ENCODE measurements at regions not wholly inside any gene's neighbourhood (a gene's known extent, or its start where the extent isn't known, plus 50 kb on each side); places are given as distances from the start of the nearest gene placed in this dataset.

GRCh38 chr3:181630853-181631252 is 80.9 kb upstream of the SOX2 start:
- Histone ChIP-seq H3K27me3 (no peaks in the 10 kb centered on the region), H3K9me3 (no peaks in the 10 kb centered on the region), H3K4me3 (no peak overlapping the region), H3K36me3 (no peaks in the 10 kb centered on the region), H3K4me1 (peaks cover 0 to 4% (median 0%) of the 10 kb centered on the region in 4 donors), H3K27ac (peak overlapping the region in 2 of 4 donors; percentile 22 to 68)
- TF ChIP-seq EP300 (IDR thresholded peaks at IDR 0.05) (no peak), CTCF (IDR thresholded peaks at IDR 0.05) (no peak), POLR2A (IDR thresholded peaks at IDR 0.05) (no peak)
- DNase-seq (ENCODE audit: low spot score in 2 of 2) = no peak

- 14 to 35% methylated on average over 3 of the region's 3 CpGs for WGBS, 2 donors
- Histone ChIP-seq H3K36me3 (no peaks in the 10 kb centered on the region), H3K9me3 (no peaks in the 10 kb centered on the region), H3K27ac (peak overlapping the region in 2 of 4 donors; percentile 35 to 68), H3K27me3 (no peaks in the 10 kb centered on the region), H3K4me1 (peaks cover 0 to 4% (median under 1%) of the 10 kb centered on the region in 4 donors), H3K4me3 (no peak overlapping the region)
- TF ChIP-seq EP300 (IDR thresholded peaks at IDR 0.05) (no peak), POLR2A (IDR thresholded peaks at IDR 0.05) (no peak), CTCF (IDR thresholded peaks at IDR 0.05) (no peak)
- no peak for DNase-seq (ENCODE audit: low spot score in 2 of 2)
These were observed 82.0 kb upstream of the SOX2 start for GRCh38 chr3:181629711-181630110.

- no peaks in the 10 kb centered on the region for H3K36me3 ChIP-seq
- H3K4me1 ChIP-seq = peaks cover 0 to 8% (median 2%) of the 10 kb centered on the region in 4 donors
- H3K27ac ChIP-seq = peak overlapping the region in 2 of 4 donors; percentile 35 to 68
- no peak for DNase-seq (ENCODE audit: low spot score in 2 of 2)
- no peaks in the 10 kb centered on the region for H3K9me3 ChIP-seq
- WGBS, 2 donors = 48 to 62% methylated on average over 1 of the region's 1 CpG
- no peaks in the 10 kb centered on the region for H3K27me3 ChIP-seq
- H3K4me3 ChIP-seq = no peak overlapping the region
- TF ChIP-seq EP300 (IDR thresholded peaks at IDR 0.05) (no peak), POLR2A (IDR thresholded peaks at IDR 0.05) (no peak), CTCF (IDR thresholded peaks at IDR 0.05) (no peak)
These were observed 82.7 kb upstream of the SOX2 start for GRCh38 chr3:181629029-181629428.

GRCh38 chr3:181628384-181628783 is 83.3 kb upstream of the SOX2 start:
- H3K36me3 ChIP-seq = no peaks in the 10 kb centered on the region
- no peaks in the 10 kb centered on the region for H3K27me3 ChIP-seq
- H3K27ac ChIP-seq = no peak overlapping the region
- H3K4me1 ChIP-seq = peaks cover 0 to 14% (median 2%) of the 10 kb centered on the region in 4 donors
- no peak overlapping the region for H3K4me3 ChIP-seq
- DNase-seq (ENCODE audit: low spot score in 2 of 2) = no peak
- TF ChIP-seq POLR2A (IDR thresholded peaks at IDR 0.05) (no peak), CTCF (IDR thresholded peaks at IDR 0.05) (no peak), EP300 (IDR thresholded peaks at IDR 0.05) (no peak)
- H3K9me3 ChIP-seq = no peaks in the 10 kb centered on the region

- Histone ChIP-seq H3K4me3 (no peak overlapping the region), H3K27me3 (no peaks in the 10 kb centered on the region), H3K9me3 (no peaks in the 10 kb centered on the region), H3K36me3 (no peaks in the 10 kb centered on the region), H3K27ac (no peak overlapping the region), H3K4me1 (peaks cover 0 to 14% (median 2%) of the 10 kb centered on the region in 4 donors)
- 43 to 66% methylated on average over 1 of the region's 1 CpG for WGBS, 2 donors
- TF ChIP-seq POLR2A (IDR thresholded peaks at IDR 0.05) (no peak), CTCF (IDR thresholded peaks at IDR 0.05) (no peak), EP300 (IDR thresholded peaks at IDR 0.05) (no peak)
- DNase-seq (ENCODE audit: low spot score in 2 of 2) = no peak
These were observed 85.7 kb upstream of the SOX2 start for GRCh38 chr3:181626036-181626435.

All from tibial nerve (tissue), 4 donors.